ENCODE measurements at regions not wholly inside any gene's neighbourhood (a gene's known extent, or its start where the extent isn't known, plus 50 kb on each side); places are given as distances from the start of the nearest gene placed in this dataset.
"Not testable (repeated sequence)": the region's sequence is repeated elsewhere in the genome, so short reads cannot be mapped to it uniquely, and the experiment has no call there.

DNA sequence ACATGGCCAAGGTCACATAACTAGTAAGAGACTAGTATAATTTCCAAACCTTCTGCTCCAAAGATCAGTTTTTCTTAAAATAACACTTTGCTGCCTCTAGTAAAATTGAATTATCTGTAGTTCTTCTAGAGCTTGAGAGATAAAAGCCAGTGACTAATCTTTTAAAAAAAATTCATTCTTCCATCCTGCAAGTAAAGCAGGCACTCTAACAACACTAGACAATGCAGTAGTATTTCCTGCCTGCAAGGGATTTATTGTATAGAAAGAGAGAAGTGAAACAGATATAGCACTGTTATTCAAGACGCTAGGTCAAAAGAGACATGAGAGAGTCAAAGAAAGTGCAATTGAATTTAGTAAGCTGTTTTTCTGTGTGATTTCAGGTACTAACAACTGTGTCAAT, 159.5 kb upstream of the TBC1D5 start:
- DNase-seq (ENCODE audit: low read depth), result no peak

DNA sequence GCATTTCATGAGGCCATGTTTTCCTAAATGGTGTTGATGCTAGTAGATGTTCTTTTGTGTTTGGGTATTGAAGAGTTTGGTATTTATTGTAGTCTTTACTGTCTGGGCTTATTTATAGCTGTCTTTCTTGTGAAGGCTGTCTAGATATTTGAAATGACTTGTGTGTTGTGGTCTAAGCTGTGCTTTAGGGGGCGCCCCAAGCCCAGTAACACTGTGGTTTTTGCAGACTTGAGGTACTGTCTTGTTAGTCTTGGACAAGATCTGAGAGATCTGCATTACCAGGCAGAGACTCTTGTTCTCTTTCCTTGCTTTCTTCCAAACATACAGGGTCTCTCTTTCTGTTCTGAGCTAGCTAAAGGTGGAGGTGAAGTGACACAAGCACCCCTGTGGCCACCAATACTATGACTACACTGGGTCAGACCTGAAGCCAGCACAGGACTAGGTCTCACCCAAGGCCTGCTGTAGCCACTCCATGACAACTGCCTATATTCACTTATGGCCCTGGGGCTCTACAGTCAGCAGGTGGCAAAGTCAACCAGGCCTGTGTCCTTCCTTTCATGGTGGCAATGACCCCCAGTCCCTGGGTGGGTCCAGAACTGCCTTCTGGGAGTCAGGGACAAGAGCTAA, 152.1 kb upstream of the TBC1D5 start:
- peak; percentile 31 for DNase-seq (ENCODE audit: low read depth)

DNA sequence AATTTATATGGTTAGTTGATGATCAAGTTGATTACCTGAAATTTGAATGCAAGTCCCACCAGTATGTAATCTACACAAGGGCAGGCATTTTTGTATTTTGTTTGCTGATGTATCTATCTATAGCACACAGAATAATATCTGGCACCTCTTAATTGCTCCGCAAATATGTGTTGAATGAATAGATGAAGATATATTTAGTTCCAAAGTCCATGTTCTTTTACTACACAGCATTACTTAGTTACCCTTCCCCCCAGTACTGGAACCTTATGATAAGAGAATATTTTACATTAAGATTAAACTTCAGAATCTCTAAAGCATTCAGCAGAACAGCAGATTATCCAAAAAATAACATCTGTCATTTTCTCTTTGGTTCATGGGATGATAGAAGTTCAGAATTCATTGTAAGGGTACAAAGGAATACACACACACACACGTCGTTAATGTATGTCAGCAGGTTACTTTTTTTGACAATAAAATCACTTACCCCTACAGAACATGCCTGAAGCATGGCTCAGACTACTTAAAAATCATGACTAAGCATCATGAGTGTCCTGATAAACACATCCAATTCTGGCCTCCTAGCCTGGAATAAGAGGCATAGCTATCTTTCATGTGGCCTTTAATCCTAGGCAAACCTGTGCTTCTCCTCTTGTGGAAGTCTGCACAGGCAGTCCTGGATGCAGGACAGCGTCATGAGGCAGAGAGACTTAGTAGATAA, 148.9 kb upstream of the TBC1D5 start:
- DNase-seq (ENCODE audit: low read depth), result no peak

DNA sequence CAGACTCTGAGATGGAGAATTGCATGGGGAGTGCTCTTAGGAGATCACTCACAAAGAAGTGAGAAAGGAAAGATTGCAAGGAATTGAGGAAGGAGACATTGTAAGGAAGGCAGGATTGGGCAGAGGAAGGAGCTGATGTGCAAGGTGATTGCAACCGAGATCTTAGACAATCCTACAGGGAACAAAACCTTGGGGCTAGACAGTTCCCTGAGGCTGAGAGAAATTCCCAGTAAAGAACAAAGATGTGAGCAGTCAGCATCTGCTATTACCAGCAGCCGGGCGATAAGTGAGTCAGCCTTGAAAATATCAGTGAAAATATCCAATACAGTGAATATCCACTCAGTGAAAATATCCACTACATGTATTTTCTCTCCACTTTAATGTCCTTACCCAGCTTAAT, 143.6 kb upstream of the TBC1D5 start:
- no peak for DNase-seq (ENCODE audit: low read depth)

DNA sequence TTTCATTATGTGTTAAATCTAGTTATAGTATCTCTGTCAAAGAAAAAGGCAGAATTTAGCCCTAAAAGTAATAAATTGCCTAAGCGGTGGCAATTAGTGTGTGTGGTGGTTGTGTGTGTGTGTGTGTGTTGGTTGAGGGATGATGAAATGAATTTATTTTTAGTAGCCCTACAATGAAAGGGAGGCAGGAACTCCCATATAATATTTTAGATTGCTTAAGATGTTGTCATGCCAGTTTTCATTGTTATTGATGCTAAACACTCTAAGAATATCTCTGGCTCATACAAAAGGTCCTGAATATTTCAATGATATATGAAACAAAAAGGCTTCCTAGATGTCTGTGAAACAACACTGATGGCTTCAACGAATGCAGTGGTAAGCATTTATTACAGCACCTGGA, 140.6 kb upstream of the TBC1D5 start:
- no peak for DNase-seq (ENCODE audit: low read depth)

DNA sequence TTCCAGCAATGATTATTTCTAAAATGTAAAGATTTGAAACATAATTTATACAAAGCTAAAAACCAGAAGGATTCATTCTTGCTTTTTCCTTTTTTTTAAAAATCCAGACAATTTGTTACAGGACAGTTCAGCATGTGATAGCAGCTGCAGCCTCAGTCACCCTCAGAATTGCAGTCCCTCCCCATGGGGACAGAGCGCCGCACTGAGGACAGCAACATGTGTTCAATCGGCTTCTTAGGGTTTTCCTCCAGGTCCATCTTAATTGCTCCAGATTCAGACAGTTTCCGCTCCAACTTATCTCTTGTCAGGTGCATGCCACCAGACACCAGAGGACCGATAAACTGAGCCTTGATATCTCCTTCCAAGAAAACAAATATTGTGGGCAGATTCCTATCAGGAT, 134.9 kb upstream of the TBC1D5 start:
- DNase-seq (ENCODE audit: low read depth), result no peak

DNA sequence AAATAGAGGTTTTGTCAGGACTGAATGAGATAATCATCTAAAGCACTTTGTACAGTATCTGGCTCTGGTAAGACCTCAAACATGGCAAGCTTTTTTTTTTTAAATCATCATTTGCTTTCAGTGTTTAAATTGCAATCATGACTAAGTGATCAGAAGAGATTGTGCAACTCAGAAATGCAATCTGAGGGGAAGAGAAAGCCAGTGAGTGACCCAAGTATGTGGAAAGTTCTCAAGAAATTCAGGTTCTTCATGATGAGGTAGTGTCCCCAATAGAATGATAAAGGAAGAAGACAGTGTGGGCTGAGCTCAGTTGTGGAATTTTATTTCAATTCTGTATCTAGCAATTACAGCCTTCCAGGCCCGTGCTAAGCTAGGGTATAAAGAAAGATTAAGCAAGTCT, 132.2 kb upstream of the TBC1D5 start:
- DNase-seq (ENCODE audit: low read depth), result no peak

DNA sequence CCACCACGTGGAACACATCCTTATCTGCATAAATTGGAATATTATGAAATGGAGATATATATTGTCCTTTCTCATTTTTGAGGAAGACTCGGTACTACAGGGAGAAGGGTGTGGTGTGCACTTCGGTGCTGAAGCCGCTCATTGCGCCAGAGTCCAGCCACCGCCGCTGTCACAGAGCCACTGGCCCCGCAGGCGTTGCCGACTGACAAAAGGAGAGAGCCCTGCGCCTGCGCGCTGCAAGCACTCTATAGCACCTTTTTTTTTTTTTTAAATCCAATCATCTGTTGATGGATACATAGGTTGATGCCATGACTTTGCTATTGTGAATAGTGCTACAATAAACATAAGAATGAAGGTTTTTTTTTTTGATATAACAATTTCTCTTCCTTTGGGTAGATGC, 130.0 kb upstream of the TBC1D5 start:
- no peak for DNase-seq (ENCODE audit: low read depth)

DNA sequence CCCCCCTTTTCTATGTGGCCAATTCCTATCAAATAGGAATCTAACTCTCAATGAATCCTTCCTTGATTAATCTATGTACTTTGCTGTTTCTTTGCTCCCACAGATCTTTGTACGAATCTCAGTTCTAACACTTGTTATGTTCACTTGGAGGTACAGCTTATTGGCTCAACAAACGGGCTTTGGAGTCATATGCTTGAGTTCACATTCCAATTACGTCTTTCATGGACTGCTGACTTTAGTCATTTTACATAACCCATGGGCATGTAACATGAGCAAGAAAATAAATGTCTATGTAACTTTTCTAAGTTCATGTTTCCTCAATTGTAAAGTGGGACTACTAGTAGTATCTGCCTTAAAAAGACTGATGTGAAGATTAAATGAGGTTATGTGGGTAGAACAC, 123.2 kb upstream of the TBC1D5 start:
- no peak for DNase-seq (ENCODE audit: low read depth)

DNA sequence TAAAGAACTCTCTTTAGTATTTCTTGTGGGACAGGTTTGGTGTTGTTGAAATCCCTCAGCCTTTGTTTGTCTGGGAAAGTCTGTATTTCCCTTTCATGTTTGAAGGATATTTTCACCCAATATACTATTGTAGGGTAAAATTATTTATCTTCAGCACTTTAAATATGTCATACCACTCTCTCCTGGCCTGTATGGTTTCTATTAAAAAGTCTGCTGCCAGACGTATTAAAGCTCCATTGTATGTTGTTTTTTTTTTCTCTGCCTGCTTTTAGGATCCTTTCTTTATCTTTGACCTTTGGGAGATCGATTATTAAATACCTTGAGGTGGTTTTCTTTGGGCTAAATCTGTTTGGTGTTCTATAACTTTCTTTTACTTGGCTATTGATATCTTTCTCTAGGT, 119.0 kb upstream of the TBC1D5 start:
- DNase-seq (ENCODE audit: low read depth), result no peak

DNA sequence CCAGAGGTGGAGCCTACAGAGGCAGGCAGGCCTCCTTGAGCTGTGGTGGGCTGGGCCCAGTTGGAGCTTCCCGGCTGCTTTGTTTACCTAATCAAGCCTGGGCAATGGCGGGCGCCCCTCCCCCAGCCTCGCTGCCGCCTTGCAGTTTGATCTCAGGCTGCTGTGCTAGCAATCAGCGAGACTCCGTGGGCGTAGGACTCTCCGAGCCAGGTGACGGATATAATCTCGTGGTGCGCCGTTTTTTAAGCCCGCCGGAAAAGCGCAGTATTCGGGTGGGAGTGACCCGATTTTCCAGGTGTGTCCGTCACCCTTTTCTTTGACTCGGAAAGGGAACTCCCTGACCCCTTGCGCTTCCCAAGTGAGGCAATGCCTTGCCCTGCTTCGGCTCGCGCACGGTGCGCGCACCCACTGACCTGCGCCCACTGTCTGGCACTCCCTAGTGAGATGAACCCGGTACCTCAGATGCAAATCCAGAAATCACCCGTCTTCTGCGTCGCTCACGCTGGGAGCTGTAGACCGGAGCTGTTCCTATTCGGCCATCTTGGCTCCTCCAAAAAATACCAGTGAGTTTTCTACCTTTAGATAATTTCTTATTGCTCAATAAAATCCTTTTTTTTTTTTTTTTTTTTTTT, 118.5 kb upstream of the TBC1D5 start:
- DNase-seq (ENCODE audit: low read depth), result not testable (repeated sequence)

DNA sequence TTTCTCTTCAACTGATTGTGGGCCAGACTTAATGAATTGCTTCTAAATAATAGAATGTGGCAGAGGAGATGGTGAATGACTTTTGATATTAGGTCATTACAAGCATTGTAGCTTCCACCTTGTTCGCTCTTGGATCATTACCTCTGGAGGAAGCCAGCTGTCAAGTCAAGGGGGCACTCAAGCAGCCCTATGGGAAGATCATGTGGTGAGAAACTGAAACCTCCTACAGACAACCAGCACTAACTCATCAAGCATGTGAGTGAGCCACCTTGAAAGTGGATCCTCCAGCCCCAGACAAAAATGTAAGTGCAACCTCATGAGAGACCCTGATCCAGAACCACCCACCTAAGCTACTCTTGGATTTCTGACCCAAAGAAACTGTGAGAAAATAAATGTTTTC, 109.8 kb upstream of the TBC1D5 start:
- DNase-seq (ENCODE audit: low read depth), result no peak

DNA sequence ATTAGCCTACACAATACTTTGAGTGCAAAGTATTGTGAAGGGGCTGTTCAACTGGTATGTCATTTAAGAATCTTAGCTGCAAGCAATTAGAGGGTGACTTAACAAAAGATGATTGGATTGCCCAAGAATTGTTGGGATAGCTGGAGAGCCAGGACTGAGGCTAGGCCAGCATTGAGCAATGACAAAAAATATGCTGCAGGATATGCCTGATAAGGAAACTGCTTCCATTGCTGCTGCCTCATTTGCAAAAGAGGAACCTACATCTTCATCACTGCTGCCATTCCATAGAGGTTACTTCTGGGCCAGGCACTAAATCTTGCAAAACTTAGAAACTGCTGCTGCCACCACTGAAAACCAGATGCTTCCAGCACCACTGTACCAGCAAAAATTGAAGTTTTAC, 108.0 kb upstream of the TBC1D5 start:
- DNase-seq (ENCODE audit: low read depth), result no peak

DNA sequence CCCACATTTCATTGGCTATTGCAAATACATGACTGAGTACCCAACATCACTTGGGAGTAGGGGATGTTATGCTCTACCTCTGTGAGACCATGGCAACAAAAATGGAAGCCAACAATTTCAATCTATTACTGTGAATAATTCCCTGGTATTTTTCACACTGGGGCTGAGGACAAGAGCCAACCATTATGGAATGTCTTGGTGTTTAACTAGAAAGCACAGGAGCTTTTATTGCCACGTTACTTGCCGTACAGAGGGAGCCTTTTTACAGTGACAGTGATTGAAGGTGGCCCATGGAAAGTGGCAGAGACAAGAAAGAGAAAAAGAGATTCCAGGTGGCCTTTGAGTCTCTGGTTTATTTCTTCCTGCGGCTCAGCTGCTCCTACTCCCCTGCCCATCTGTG, 105.7 kb upstream of the TBC1D5 start:
- no peak for DNase-seq (ENCODE audit: low read depth)

DNA sequence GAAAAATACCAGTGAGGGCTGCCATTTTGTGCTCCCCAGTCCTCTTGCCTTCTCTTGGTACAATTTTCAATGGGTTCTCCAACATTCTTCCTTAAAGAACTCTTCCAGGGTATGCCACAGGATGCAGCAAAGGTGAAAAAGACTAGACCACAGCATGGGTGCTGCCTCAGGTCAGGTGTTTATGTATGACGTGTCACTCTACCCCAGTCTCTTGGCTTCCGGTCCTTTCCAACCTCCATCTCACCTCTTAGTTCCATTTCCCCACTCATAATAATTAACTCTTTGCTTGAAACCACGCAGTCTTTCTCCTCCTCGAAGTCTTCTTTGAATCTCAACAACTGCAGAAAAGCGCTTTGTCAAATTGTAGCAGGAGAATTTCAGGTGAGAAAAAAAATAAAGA, 104.7 kb upstream of the TBC1D5 start:
- DNase-seq (ENCODE audit: low read depth), result no peak

DNA sequence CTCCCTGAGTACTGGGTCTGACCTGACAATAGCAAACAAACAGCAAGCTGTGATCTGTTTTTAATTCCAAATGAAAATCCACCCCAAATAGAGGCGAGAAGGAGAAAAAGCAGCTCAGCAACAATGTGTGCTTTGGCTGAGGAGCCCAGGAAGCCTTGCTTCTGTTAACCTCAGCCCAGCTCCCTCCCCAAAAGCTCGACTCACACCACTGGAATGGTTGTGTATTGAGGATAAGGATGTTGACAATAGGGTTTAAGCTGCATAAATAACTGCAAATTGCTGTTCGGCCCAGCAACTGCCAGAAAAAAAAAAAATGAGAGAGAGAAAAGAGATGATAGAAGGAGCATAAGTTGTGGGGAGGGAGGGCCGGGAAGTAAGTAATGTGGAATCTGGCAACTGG, 104.0 kb upstream of the TBC1D5 start:
- no peak for DNase-seq (ENCODE audit: low read depth)

DNA sequence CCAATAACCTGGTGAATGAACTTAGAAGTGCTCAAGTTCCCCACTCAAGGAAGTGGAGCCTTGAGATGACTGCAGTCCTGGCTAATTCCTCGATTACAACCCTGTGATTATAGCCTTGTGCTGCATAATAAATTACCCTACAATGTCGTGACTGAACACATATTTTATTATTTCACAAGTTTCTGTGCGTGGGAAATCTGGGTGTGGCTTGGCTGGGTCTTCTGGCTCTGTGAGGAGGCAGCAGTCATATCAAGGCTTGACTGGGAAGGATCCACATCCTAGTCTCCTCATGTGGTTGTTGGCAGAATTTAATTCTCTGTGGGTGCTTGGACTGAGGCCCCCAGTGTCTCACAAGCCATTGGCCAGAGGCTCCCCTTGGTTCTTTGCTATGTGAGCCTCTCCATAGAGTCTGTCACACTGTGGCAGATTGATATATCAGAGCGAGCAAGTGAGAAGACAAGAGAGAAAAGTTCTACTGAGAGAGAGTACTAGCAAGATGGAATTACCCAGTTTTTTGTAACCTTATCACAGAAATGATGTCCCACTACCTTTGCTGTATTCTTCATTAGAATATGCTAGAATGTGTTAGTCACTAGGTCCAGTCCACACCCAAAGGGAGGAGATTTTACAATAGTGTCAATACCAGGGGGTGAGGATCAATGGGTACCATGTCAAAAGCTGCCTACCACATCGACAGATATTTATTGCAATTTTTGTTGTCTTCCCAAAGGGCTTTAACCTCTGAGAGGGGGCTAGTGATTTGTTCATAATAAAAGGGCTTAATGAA, 102.8 kb upstream of the TBC1D5 start:
- no peak for DNase-seq (ENCODE audit: low read depth)

DNA sequence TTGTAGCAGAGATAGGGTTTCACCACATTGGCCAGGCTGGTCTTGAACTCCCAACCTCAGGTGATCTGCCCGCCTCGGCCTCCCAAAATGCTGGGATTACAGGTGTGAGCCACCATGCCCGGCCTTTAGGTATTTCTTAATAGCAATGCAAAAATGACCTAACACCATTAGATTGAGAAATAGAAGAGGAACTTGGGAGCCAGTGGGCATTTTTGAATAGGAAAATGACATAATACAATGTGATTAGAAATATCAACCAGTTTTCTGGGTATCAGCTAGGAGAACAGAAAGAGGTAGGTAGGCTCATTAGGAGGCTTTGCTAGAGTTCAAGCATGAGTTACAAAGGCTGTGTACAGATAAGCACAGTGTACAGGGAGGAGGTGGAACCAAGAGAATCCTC, 101.8 kb upstream of the TBC1D5 start:
- DNase-seq (ENCODE audit: low read depth), result no peak

DNA sequence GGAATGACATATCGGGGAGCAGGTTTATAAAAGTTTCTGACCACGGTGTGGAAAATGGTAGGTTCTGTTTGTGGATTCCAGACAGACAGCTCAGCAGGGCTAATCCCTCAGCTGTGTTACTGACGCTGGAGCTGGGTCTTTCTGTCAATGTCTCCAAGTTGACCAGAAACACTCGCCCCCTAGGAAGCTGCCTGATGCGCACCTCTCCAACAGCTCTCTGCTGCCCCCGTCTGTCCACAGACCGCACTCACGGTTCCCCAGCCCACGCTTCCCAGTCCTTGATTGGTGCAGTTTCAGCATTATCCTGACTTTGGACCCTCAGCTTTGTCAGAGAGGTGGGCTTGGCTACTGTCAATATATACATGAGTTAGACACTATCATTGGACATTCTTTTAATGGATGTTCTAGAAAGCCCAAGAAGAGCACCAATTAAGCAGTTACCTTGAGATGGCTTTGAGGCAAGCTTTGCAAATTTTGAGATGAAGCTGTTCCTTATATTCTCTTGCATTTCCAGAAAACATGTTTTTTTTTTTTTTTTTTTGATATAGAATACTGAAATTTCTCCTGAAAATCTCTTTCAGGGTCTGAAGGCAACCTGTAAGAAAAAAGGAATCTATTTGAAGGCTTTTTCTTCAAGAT, 98.9 kb upstream of the TBC1D5 start:
- no peak for DNase-seq (ENCODE audit: low read depth)

DNA sequence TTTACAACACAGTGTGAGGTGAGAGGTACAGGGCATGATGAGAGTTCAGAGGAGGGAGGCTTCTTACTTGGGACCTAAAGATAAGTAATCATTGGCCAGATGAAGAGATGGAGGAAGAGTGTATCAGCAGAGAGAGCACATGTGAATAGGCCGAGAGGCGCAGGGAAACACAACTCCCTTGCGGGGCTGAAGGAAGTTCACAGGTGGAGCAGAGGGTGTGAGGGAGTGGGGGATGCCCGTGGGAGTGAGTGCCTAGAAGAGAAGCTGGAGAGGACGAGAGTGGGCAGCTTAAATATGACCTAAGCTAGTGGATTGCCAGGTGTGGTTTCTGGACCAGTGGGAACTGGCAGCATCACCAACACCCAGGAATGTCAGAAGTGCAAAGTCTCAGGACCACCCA, 98.2 kb upstream of the TBC1D5 start:
- no peak for DNase-seq (ENCODE audit: low read depth)

DNA sequence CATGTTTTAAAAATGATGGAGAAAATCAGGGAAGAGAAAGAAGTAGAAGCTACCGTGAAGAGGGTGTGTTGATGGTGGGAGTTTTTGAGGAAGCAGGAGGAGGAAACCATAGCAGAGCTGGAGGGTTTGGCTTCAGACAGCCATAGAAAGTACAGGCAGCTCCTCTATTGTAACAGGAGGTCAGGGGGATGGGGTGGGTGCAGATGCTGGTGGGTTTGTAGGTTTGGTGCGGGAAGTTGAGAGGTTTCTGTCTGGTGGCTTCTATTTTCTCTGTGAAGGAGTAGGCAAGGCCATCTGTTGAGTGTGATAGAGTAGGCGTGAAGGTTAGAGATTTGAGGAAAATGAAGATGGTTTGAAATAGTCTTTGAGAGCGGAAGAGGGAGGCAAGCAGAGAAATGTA, 97.7 kb upstream of the TBC1D5 start:
- no peak for DNase-seq (ENCODE audit: low read depth)

DNA sequence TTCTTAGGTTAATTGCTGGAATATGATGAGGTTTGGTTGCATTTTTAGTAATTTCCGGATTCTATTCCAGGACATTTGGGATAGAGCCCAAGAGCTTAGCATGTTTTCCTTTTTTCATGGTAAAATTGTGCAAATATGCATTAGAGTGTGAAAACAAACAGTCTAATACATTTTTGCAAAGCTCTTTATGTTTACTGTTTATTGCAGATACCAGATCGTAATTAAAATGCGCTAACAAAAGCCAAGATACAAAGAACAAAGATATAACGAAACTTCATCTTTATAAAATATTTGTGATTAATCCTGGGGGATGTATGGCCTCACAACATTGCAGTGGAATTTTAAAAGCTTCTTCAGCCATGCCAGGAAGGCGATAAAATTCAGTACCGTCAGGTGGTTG, 94.5 kb upstream of the TBC1D5 start:
- DNase-seq (ENCODE audit: low read depth), result no peak

Data from HS-27A (cell line).